Omental fat pad (tissue), 3 donors: ENCODE measurements at regions not wholly inside any gene's neighbourhood (a gene's known extent, or its start where the extent isn't known, plus 50 kb on each side); places are given as distances from the start of the nearest gene placed in this dataset.

Source experiments
- ATAC-seq: fragments of 150-250 bp; one replicate; pipeline ENCODE4 v1.9.1; 2016; ENCODE audit warnings: mild to moderate bottlenecking, moderate library complexity; ENCODE audit not compliant: low FRiP score
- DNase-seq: peaks from one replicate; pipeline ENCODE4 v3.0.0-alpha.2; 2019; ENCODE audit warnings: low spot score
- CTCF ChIP-seq, 3 donors: fragments of 450-650 bp; IDR thresholded peaks; one replicate each; pipeline ENCODE4 v1.5.1; 2016 to 2017; ENCODE audit warnings: antibody characterized with exemption in 3 of 3, mild to moderate bottlenecking in 3 of 3, moderate library complexity in 2 of 3

- TF ChIP-seq CTCF (IDR thresholded peaks at IDR 0.05): no peak
- DNase-seq (no peak), ATAC-seq (no peak)
Measured at GRCh38 chr3:99365979-99366378, 272.4 kb upstream of the COL8A1 start.

- no peak for TF ChIP-seq CTCF (IDR thresholded peaks at IDR 0.05)
- no peak for DNase-seq
- no peak for ATAC-seq
Measured at GRCh38 chr3:99365396-99365795, 273.0 kb upstream of the COL8A1 start.

- no peak for DNase-seq
- TF ChIP-seq CTCF (IDR thresholded peaks at IDR 0.05): no peak
- ATAC-seq: no peak
Measured at GRCh38 chr3:99357131-99357530, 281.3 kb upstream of the COL8A1 start.

GRCh38 chr3:99356696-99357095 lies 281.7 kb upstream of the COL8A1 start:
- ATAC-seq (no peak), DNase-seq (no peak)
- no peak for TF ChIP-seq CTCF (IDR thresholded peaks at IDR 0.05)

GRCh38 chr3:99355465-99355864 lies 282.9 kb upstream of the COL8A1 start:
- TF ChIP-seq CTCF (IDR thresholded peaks at IDR 0.05): no peak
- ATAC-seq: no peak

GRCh38 chr3:99352811-99353210 lies 285.6 kb upstream of the COL8A1 start:
- DNase-seq (no peak), ATAC-seq (no peak)
- TF ChIP-seq CTCF (IDR thresholded peaks at IDR 0.05): no peak

More at GRCh38 chr3:99355465-99355864, 282.9 kb upstream of the COL8A1 start:
- DNase-seq: no peak

GRCh38 chr3:99351122-99351521 lies 287.3 kb upstream of the COL8A1 start:
- no peak for TF ChIP-seq CTCF (IDR thresholded peaks at IDR 0.05)
- DNase-seq (no peak), ATAC-seq (no peak)
